B cell (primary cell): ENCODE measurements at regions not wholly inside any gene's neighbourhood (a gene's known extent, or its start where the extent isn't known, plus 50 kb on each side); places are given as distances from the start of the nearest gene placed in this dataset.

Experiments
- ATAC-seq: fragments of 200-7000 bp; cut with Tn5 transposase; one replicate; pipeline ENCODE4 v1.10.0; 2021; ENCODE audit warnings: low read depth, mild to moderate bottlenecking, moderate number of reproducible peaks, moderate library complexity
- CTCF ChIA-PET: fragments of 350-600 bp; sonication (Branson Sonifier 250); formaldehyde crosslinking; loops from one replicate; lab custom pipeline; 2021; ENCODE audit warnings: antibody characterized with exemption, inconsistent platforms; lab: Charles Lee
- POLR2A ChIA-PET: fragments of 350-600 bp; sonication (Branson Sonifier 250); formaldehyde crosslinking; loops from one replicate; lab custom pipeline; 2021; ENCODE audit warnings: antibody characterized with exemption; lab: Charles Lee
- DNase-seq: peaks from one replicate; pipeline ENCODE4 v3.0.0; 2013
- H2AFZ ChIP-seq: 2 replicates; pipeline ENCODE4 v1.6.1; 2012; ENCODE audit warnings: mild to moderate bottlenecking, low read depth, low read length; ENCODE audit not compliant: insufficient read depth, poor library complexity, severe bottlenecking
- H3K27ac ChIP-seq, 2 donors: 1 replicate in 1 of 2; 2 replicates in 1 of 2; pipeline ENCODE4 v1.5.1; 2012 to 2013; ENCODE audit warnings: low read length in 2 of 2, mild to moderate bottlenecking in 2 of 2, moderate library complexity in 1 of 2
- H3K27me3 ChIP-seq, 4 experiments: fragments of 200-600 bp in 1 of 4; sonication (generic) in 1 of 4; replicated peaks in 1 of 4; 1 replicate in 2 of 4; 2 replicates in 2 of 4; pipeline versions ENCODE4 v1.6.1 to v1.7.0; 2013 to 2016; ENCODE audit warnings: low read length in 3 of 4, mild to moderate bottlenecking in 2 of 4, mixed read lengths in 1 of 4, moderate library complexity in 1 of 4; ENCODE audit not compliant: insufficient read depth in 4 of 4, control insufficient read depth in 3 of 4; ENCODE audit errors: control extremely low read depth in 1 of 4
- H3K36me3 ChIP-seq, 2 experiments: replicated peaks in 1 of 2; 1 replicate in 1 of 2; 2 replicates in 1 of 2; pipeline versions ENCODE4 v1.6.1 to v1.7.1; 2013; ENCODE audit warnings: low read length in 1 of 2; ENCODE audit not compliant: insufficient read depth in 2 of 2, control insufficient read depth in 1 of 2; ENCODE audit errors: control extremely low read depth in 1 of 2, extremely low read depth in 1 of 2
- H3K4me1 ChIP-seq, 2 donors: fragments of 200-600 bp in 1 of 2; sonication (generic) in 1 of 2; 1 replicate in 1 of 2; 2 replicates in 1 of 2; pipeline versions ENCODE4 v1.5.1 to v1.6.1; 2013 to 2017; ENCODE audit warnings: low read length in 2 of 2; ENCODE audit not compliant: control insufficient read depth in 2 of 2, insufficient read depth in 2 of 2
- H3K4me2 ChIP-seq: replicated peaks from 2 replicates; pipeline ENCODE3; 2012; ENCODE audit warnings: mild to moderate bottlenecking, low read depth, low read length; ENCODE audit not compliant: poor library complexity, severe bottlenecking
- H3K4me3 ChIP-seq, 5 experiments: fragments of 200-600 bp in 1 of 5; sonication (generic) in 1 of 5; 1 replicate in 3 of 5; 2 replicates in 2 of 5; pipeline versions ENCODE4 v1.5.1 to v1.7.0; 2011 to 2016; ENCODE audit warnings: low read length in 4 of 5, mild to moderate bottlenecking in 4 of 5, low read depth in 2 of 5, control low read depth in 1 of 5, moderate library complexity in 1 of 5; ENCODE audit not compliant: insufficient read depth in 1 of 5; ENCODE audit errors: control extremely low read depth in 1 of 5, extremely low read depth in 1 of 5
- H3K79me2 ChIP-seq: fragments of 200-600 bp; sonication (generic); one replicate; pipeline ENCODE4 v1.6.0; 2016; ENCODE audit warnings: low read length; ENCODE audit not compliant: control insufficient read depth, insufficient read depth
- H3K9ac ChIP-seq: fragments of 200-600 bp; sonication (generic); 2 replicates; pipeline ENCODE4 v1.6.1; 2017; ENCODE audit warnings: mild to moderate bottlenecking, low read length, moderate library complexity
- H3K9me3 ChIP-seq, 3 donors: one replicate each; pipeline versions ENCODE4 v1.6.1 to v1.7.1; 2013; ENCODE audit warnings: low read length in 2 of 3; ENCODE audit not compliant: control insufficient read depth in 2 of 3, insufficient read depth in 1 of 3; ENCODE audit errors: control extremely low read depth in 1 of 3
- H4K20me1 ChIP-seq: 2 replicates; pipeline ENCODE4 v1.6.0; 2012; ENCODE audit warnings: mild to moderate bottlenecking, low read length; ENCODE audit not compliant: insufficient read depth, control insufficient read depth, poor library complexity, severe bottlenecking
- H3K27ac Mint-ChIP-seq: one replicate; pipeline ENCODE4 v1.8.0; 2021; ENCODE audit warnings: mixed read lengths
- H3K27me3 Mint-ChIP-seq: one replicate; pipeline ENCODE4 v1.8.0; 2021; ENCODE audit warnings: mixed read lengths
- H3K4me1 Mint-ChIP-seq: one replicate; pipeline ENCODE4 v1.8.0; 2021; ENCODE audit warnings: mixed read lengths
- H3K4me3 Mint-ChIP-seq: one replicate; pipeline ENCODE4 v1.8.0; 2021; ENCODE audit warnings: mixed read lengths
- H3K9me3 Mint-ChIP-seq: one replicate; pipeline ENCODE4 v1.8.0; 2022; ENCODE audit warnings: mixed read lengths; ENCODE audit not compliant: insufficient read depth
- EZH2 ChIP-seq: IDR thresholded peaks from 2 replicates; pipeline ENCODE4 v1.6.1; 2012; ENCODE audit warnings: borderline replicate concordance, low read depth, mild to moderate bottlenecking, moderate library complexity, low read length; ENCODE audit not compliant: insufficient read depth, poor library complexity, severe bottlenecking
- WGBS: methylation state at CpG from one replicate; pipeline ENCODE4 v1.1.5; 2013; ENCODE audit warnings: missing lambda C conversion rate; ENCODE audit not compliant: insufficient coverage; 5-methylcytosine and 5-hydroxymethylcytosine counted together
- intact Hi-C: fragments of 100-400 bp; cut with micrococcal nuclease; formaldehyde crosslinking; loops from one replicate; pipeline ENCODE4 v1.10.0; 2022
- TF ChIP-seq, protein P1 (sequence below): fragments of 200-600 bp; IDR thresholded peaks from one replicate; pipeline ENCODE4 v1.8.0; 2022; ENCODE audit warnings: antibody characterized with exemption, mild to moderate bottlenecking

DNA sequence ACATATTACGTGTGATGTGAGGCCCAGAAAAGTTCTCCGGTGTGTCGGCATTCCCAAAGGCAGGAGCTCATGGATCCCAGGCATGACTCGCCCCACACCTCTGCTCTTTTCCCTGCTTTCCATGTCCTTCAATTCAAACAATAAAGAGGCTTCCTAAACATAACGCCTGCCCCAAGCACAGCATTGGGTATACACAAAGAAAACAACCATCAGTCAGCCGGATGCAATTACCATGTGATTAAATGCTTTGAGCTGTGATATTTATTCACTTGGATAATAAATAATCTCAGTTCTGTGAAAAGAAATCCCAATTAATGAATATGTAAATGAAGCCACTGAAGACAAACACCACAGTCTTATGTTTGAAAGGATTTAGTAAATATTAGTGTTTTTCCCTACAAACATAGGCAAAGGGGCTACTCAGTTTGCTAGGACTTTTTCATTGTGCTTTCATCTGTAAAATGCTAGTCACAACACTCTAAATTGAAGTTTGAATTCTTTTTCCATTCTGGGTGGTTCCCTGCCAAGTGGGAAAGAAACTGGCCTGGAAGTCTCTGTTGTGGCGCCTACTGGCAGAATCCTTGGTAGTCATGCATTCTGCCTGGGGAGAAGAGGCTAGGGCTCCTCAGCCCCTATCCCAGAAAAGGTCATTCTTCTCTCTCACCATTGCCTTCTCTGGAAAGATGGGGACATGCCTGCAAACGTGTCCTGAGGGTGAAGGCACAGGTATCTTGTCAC, 144.7 kb downstream of the COL6A3 start:
- no peaks in the 10 kb centered on the region for H3K9me3 Mint-ChIP-seq
- WGBS, result 82% methylated on average over 5 of the region's 8 CpGs
- H3K4me3 Mint-ChIP-seq, result no peak overlapping the region
- no peaks in the 10 kb centered on the region for H3K4me1 Mint-ChIP-seq
- Histone ChIP-seq H3K4me3 (no peak overlapping the region), H4K20me1 (no peaks in the 10 kb centered on the region), H3K9ac (no peak overlapping the region), H3K36me3 (no peaks in the 10 kb centered on the region), H3K27ac (no peak overlapping the region), H2AFZ (no peak overlapping the region), H3K4me1 (no peaks in the 10 kb centered on the region), H3K9me3 (no peaks in the 10 kb centered on the region), H3K27me3 (peaks cover 0 to 3% (median 0%) of the 10 kb centered on the region in 4 experiments), H3K4me2 (no peak overlapping the region), H3K79me2 (no peaks in the 10 kb centered on the region)
- POLR2A ChIA-PET, result no interaction called here
- intact Hi-C loops, result no loop called here
- TF ChIP-seq, protein P1, sequence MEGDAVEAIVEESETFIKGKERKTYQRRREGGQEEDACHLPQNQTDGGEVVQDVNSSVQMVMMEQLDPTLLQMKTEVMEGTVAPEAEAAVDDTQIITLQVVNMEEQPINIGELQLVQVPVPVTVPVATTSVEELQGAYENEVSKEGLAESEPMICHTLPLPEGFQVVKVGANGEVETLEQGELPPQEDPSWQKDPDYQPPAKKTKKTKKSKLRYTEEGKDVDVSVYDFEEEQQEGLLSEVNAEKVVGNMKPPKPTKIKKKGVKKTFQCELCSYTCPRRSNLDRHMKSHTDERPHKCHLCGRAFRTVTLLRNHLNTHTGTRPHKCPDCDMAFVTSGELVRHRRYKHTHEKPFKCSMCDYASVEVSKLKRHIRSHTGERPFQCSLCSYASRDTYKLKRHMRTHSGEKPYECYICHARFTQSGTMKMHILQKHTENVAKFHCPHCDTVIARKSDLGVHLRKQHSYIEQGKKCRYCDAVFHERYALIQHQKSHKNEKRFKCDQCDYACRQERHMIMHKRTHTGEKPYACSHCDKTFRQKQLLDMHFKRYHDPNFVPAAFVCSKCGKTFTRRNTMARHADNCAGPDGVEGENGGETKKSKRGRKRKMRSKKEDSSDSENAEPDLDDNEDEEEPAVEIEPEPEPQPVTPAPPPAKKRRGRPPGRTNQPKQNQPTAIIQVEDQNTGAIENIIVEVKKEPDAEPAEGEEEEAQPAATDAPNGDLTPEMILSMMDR, result no peak
- TF ChIP-seq EZH2, result no peak
- H3K27me3 Mint-ChIP-seq, result peaks cover 31% of the 10 kb centered on the region
- CTCF ChIA-PET, result no interaction called here
- ATAC-seq, result no peak
- no peak for DNase-seq
- no peak overlapping the region for H3K27ac Mint-ChIP-seq

DNA sequence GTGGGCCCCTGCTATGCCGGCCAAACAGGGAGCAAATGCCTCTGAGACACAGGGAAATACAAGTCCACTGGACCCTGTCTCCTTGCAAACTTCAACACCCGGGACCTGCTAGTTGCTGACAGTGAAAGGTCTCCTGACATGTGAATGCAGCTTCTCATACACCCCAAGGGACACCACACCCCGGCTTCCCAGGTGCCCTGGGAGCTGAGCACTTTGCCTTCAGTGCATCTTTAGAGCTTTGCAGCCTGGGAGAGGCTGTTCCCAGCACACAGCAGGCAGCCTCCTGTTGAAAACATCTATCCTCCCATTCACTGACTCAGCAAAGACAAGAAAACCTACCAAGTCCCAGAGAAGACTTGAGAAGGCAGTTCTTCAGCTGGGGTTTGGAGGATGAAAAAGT, 143.4 kb downstream of the COL6A3 start:
- H3K36me3 ChIP-seq, result no peaks in the 10 kb centered on the region
- TF ChIP-seq, protein P1, result no peak
- no peak for TF ChIP-seq EZH2
- no peak overlapping the region for H2AFZ ChIP-seq
- H3K4me1 Mint-ChIP-seq, result no peaks in the 10 kb centered on the region
- ChIA-PET CTCF (no interaction called here), POLR2A (no interaction called here)
- ATAC-seq, result no peak
- intact Hi-C loops, result no loop called here
- H3K4me2 ChIP-seq, result no peak overlapping the region
- H3K9ac ChIP-seq, result no peak overlapping the region
- H3K27ac ChIP-seq, result no peak overlapping the region
- no peak overlapping the region for H3K4me3 ChIP-seq
- no peaks in the 10 kb centered on the region for H3K9me3 ChIP-seq
- H3K9me3 Mint-ChIP-seq, result no peaks in the 10 kb centered on the region
- H4K20me1 ChIP-seq, result no peaks in the 10 kb centered on the region
- no peak overlapping the region for H3K27ac Mint-ChIP-seq
- H3K79me2 ChIP-seq, result no peaks in the 10 kb centered on the region
- no peak overlapping the region for H3K4me3 Mint-ChIP-seq
- DNase-seq, result no peak
- peaks cover 0 to 3% (median 0%) of the 10 kb centered on the region in 4 experiments for H3K27me3 ChIP-seq
- WGBS, result 88% methylated on average over 3 of the region's 3 CpGs
- H3K27me3 Mint-ChIP-seq, result peaks cover 31% of the 10 kb centered on the region
- no peaks in the 10 kb centered on the region for H3K4me1 ChIP-seq
